Kidney (tissue), 13 donors: ENCODE measurements at regions not wholly inside any gene's neighbourhood (a gene's known extent, or its start where the extent isn't known, plus 50 kb on each side); places are given as distances from the start of the nearest gene placed in this dataset.
"Not testable (repeated sequence)": the region's sequence is repeated elsewhere in the genome, so short reads cannot be mapped to it uniquely, and the experiment has no call there.

Source experiments
- DNase-seq, 5 donors: peaks; one replicate each; pipeline ENCODE4 v3.0.0-alpha.2; 2013 to 2020
- FAIRE-seq: peaks from 2 replicates; lab custom pipeline; 2012; peaks lifted over from hg19 to GRCh38; lab: Jason Lieb, UNC
- H3K27ac ChIP-seq, 2 donors: one replicate each; pipeline ENCODE4 v1.7.0; 2013; ENCODE audit warnings: low read depth in 2 of 2, low read length in 2 of 2, inconsistent platforms in 1 of 2
- H3K27me3 ChIP-seq: one replicate; pipeline ENCODE4 v1.7.1; 2013; ENCODE audit warnings: low read length, inconsistent platforms; ENCODE audit not compliant: control insufficient read depth, insufficient read depth
- H3K36me3 ChIP-seq, 3 donors: one replicate each; pipeline versions ENCODE4 v1.7.0 to v1.7.1; 2013; ENCODE audit warnings: low read length in 3 of 3, control low read depth in 1 of 3, inconsistent platforms in 1 of 3; ENCODE audit not compliant: insufficient read depth in 3 of 3, control insufficient read depth in 2 of 3
- H3K4me1 ChIP-seq, 3 donors: one replicate each; pipeline versions ENCODE4 v1.7.0 to v1.7.1; 2013; ENCODE audit warnings: low read length in 3 of 3, inconsistent platforms in 1 of 3, low read depth in 1 of 3; ENCODE audit not compliant: control insufficient read depth in 2 of 3, insufficient read depth in 2 of 3
- H3K4me3 ChIP-seq, 3 donors: one replicate each; pipeline versions ENCODE4 v1.7.0 to v1.8.1; 2013; ENCODE audit warnings: low read length in 3 of 3, control low read depth in 1 of 3, inconsistent platforms in 1 of 3
- H3K9ac ChIP-seq, 3 donors: one replicate each; pipeline versions ENCODE4 v1.7.0 to v1.7.1; 2013; ENCODE audit warnings: low read length in 3 of 3, control low read depth in 1 of 3, inconsistent platforms in 1 of 3
- H3K9me3 ChIP-seq, 3 donors: one replicate each; pipeline versions ENCODE4 v1.7.0 to v1.7.1; 2013; ENCODE audit warnings: low read length in 3 of 3, control low read depth in 1 of 3, inconsistent platforms in 1 of 3; ENCODE audit not compliant: control insufficient read depth in 2 of 3, insufficient read depth in 1 of 3
- CTCF ChIP-seq: IDR thresholded peaks from 3 replicates; pipeline ENCODE4 v1.5.1; 2012; ENCODE audit warnings: mild to moderate bottlenecking, moderate library complexity, borderline replicate concordance; ENCODE audit not compliant: insufficient read depth; ENCODE audit errors: extremely low read depth
- intact Hi-C: fragments of 100-400 bp; cut with DNase I; formaldehyde crosslinking; loops from one replicate; pipeline ENCODE4 v1.11.1; 2022
- donor health status: control.
- donor health status: control.
- donor health status: control.
- donor health status: control.
- donor health status: control.
- donor health status: DM: yes; HTN: yes; CAD: no.
- donor health status: Normal renal cell carcinoma (clear cell type).

DNA sequence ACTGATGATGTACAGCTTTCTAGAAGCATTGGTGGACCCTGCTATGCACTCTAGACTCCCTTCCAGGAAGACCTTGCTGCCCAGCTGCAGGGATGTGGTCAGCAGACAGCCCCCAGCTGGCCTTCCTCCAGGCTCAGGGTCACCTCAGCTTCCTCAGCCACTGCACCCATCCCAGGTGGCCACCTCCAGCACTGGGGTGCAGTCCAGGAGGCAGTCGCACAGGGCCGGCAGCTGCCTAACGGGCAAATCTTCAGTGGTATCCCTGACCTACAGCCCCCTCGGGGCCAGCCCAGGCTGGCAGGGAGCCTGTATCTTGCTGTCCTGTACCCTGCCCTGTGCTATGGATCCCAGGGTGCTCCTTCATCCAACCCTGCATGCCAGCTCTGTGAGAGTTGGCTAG lies 81.8 kb downstream of the GADD45G start:
- H3K9me3 ChIP-seq = no peaks in the 10 kb centered on the region
- no peak overlapping the region for H3K27ac ChIP-seq
- H3K36me3 ChIP-seq = no peaks in the 10 kb centered on the region
- H3K4me3 ChIP-seq = no peak overlapping the region
- H3K4me1 ChIP-seq = peaks cover 0 to 24% (median 19%) of the 10 kb centered on the region in 3 donors
- TF ChIP-seq CTCF = no peak
- H3K27me3 ChIP-seq = no peaks in the 10 kb centered on the region
- H3K9ac ChIP-seq = no peak overlapping the region
- intact Hi-C loops = no loop called here
- FAIRE-seq (no peak), DNase-seq (no peak)

DNA sequence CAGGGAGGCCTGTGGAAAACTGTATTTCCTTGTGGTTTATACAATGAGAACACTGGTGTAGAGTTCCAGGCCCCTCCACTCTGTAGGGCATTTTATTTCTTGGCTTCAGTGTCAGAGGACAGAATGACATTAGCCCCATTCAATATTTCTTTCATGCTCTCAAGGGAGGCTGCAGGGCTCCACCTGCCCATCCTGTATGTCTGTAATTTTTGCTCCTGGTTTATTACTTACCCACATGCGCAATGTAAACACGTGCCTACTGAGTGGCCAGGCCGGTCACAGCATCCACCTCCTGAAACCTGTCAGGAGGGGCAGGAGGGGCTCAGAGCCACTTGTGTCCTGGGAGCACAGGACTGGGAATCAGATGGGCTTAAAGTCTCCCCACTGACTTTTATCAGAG lies 82.4 kb downstream of the GADD45G start:
- Histone ChIP-seq H3K4me1 (peaks cover 0 to 24% (median 19%) of the 10 kb centered on the region in 3 donors), H3K9me3 (no peaks in the 10 kb centered on the region), H3K27ac (no peak overlapping the region), H3K36me3 (no peaks in the 10 kb centered on the region), H3K27me3 (no peaks in the 10 kb centered on the region), H3K4me3 (no peak overlapping the region), H3K9ac (no peak overlapping the region)
- TF ChIP-seq CTCF = no peak
- intact Hi-C loops = no loop called here
- FAIRE-seq (no peak), DNase-seq (no peak)

- Histone ChIP-seq H3K36me3 (no peaks in the 10 kb centered on the region), H3K27ac (no peak overlapping the region), H3K9me3 (no peaks in the 10 kb centered on the region), H3K4me3 (no peak overlapping the region), H3K27me3 (no peaks in the 10 kb centered on the region), H3K9ac (no peak overlapping the region), H3K4me1 (peaks cover 0 to 24% (median 19%) of the 10 kb centered on the region in 3 donors)
- DNase-seq = no peak
- TF ChIP-seq CTCF = no peak
- intact Hi-C loops = no loop called here
- no peak for FAIRE-seq
These were observed 83.0 kb downstream of the GADD45G start for GRCh38 chr9:89687848-89688247.

- peaks cover 0 to 16% (median 14%) of the 10 kb centered on the region in 3 donors for H3K4me1 ChIP-seq
- FAIRE-seq, H3K9me3 ChIP-seq, DNase-seq, H3K27me3 ChIP-seq, H3K36me3 ChIP-seq, H3K9ac ChIP-seq, H3K27ac ChIP-seq, H3K4me3 ChIP-seq, intact Hi-C loops: not testable (repeated sequence)
These were observed 84.5 kb downstream of the GADD45G start for GRCh38 chr9:89689321-89689720.
